D721Med (cell line): ENCODE measurements at regions not wholly inside any gene's neighbourhood (a gene's known extent, or its start where the extent isn't known, plus 50 kb on each side); places are given as distances from the start of the nearest gene placed in this dataset.

Experiments used
- DNase-seq: peaks from one replicate; pipeline ENCODE4 v3.0.0; 2011; ENCODE audit warnings: low spot score; ENCODE audit not compliant: insufficient read length
- FAIRE-seq: peaks from 2 replicates; lab custom pipeline; 2011; peaks lifted over from hg19 to GRCh38; lab: Jason Lieb, UNC
- TF ChIP-seq, protein P1 (sequence below): IDR thresholded peaks from 2 replicates; pipeline ENCODE4 v1.5.1; 2012; ENCODE audit warnings: mild to moderate bottlenecking, control low read depth; ENCODE audit not compliant: insufficient read depth; ENCODE audit errors: missing control alignments

DNA sequence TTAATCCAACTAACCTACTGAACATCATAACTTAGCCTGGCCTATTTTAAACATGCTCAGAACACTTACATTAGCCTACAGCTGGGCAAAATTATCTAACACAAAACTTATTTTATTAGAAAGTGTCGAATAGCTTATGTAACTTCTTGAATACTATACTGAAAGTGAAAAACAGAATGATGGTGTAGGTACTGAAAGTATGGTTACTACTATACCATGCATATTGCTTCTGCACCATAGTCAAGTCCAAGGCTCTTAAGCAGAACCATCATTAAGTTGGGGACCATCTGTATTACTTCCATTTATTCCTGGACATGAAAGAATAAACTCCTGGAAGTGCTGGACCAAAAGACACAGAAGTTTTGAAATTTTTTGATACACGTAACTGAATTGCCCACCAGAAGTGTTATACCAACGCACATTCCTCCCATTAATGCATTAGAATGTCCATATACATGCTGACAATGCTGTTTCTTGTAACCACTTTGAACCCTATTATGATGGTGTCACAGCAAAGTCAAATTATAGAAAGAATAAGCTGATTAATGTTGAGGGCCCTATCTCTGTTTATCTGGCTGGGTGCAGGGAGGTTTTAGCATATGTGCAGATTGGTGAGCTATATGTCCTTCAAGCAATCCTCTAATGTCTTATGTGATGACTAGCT lies 375.7 kb downstream of the ACTL7B start:
- TF ChIP-seq, protein P1, sequence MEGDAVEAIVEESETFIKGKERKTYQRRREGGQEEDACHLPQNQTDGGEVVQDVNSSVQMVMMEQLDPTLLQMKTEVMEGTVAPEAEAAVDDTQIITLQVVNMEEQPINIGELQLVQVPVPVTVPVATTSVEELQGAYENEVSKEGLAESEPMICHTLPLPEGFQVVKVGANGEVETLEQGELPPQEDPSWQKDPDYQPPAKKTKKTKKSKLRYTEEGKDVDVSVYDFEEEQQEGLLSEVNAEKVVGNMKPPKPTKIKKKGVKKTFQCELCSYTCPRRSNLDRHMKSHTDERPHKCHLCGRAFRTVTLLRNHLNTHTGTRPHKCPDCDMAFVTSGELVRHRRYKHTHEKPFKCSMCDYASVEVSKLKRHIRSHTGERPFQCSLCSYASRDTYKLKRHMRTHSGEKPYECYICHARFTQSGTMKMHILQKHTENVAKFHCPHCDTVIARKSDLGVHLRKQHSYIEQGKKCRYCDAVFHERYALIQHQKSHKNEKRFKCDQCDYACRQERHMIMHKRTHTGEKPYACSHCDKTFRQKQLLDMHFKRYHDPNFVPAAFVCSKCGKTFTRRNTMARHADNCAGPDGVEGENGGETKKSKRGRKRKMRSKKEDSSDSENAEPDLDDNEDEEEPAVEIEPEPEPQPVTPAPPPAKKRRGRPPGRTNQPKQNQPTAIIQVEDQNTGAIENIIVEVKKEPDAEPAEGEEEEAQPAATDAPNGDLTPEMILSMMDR, result no peak
- FAIRE-seq, result no peak
- no peak for DNase-seq

DNA sequence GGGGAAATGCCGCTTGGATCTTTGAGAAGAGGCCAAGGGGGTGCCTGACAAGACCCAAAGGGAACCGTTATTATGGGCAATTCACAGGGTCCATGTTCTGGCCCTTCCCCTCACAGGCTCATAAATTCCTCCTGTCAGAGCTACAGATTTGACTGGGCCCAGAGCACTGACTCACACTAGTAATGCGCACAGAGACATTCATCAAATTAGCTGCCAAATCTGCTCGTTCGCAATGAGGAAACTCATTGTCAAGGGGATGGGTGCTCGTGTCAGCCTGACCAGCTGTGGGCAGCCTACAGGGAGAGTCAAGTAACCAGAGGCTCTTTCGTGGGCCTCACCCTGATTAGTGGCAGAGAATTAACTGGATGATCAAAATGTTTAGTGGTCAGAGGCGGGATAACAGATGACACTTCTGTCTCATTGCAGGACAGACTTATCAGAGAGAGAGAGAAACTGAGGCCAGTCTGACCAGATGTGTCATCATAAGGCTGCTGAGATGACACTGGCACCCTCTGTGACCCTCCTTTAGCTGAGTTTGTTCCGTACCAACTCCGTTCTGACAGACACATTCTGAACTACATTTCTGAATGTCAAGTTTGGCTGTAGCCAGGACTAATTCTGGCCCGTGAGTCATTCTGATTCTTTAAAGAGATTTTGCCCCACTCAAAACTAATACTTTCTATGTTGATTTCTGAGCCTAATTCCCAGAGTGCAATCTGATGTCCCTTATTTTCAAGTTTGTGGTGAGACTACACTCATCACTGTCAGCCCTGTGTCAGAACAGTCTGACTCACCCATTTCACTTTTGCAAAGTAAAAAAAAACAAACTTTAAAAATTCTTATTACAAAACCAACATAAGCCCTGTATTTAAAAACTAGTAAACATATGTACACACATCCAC lies 377.1 kb downstream of the ACTL7B start:
- no peak for DNase-seq
- no peak for FAIRE-seq

DNA sequence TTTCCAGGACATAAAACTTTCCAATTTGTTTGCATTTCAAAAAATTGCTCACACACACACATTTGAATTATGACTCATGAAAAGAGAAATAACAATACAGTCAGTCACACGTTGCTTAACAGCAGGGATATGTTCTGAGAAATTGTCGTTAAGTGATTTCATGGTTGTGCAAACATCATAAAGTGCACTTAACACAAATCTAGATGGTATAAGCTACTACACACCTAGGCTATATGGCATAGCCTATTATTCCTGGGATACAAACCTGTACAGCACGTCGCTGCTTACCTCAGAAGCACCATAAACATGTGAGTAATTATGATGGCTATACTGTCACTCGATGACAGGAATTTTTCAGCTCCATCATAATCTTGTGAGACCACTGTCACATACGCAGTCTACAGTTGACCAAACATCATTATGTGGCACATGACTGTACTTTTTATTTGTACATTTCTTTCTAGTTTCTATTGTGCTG lies 378.2 kb downstream of the ACTL7B start:
- TF ChIP-seq, protein P1, result no peak
- no peak for DNase-seq
- no peak for FAIRE-seq

More for the DNA sequence above, 377.1 kb downstream of the ACTL7B start:
- TF ChIP-seq, protein P1, result no peak

DNA sequence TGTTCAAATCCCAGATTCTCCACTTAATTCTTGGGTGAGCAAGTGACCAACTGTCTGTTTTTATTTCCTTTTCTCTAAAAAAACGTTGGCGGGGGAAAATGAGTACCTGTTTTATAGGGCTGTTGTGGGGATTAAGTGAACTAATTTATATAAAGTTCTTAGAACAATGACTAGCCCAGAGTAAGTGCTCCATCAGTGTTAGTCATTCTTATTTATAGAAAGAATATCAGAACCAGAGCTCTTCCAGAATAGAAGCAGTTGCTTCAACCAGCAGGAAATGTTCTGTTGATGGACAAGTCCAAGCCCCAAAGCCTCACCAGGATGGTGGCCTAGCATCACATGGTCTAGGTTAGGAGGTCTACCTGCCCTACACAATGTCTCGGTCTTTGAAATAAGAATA lies 379.2 kb downstream of the ACTL7B start:
- FAIRE-seq, result no peak
- TF ChIP-seq, protein P1, result no peak
- DNase-seq, result no peak

DNA sequence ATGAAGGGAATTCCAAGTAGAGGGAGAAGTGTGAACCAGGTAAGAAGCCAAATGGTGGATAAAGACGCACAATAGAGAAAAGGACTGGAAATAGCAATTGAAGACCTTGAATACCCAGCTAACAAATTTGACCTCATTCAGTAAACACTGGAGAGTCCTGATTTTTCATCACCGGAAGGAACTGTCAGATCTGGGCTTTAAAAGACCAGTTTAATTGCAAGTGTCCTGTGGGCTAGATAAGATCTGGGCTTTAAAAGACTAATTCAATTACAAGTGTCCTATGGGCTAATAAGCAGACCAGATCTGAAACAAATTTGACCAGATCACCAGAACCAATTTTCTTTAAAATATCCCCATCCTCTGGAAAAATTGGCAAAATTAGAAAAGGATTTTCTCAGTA lies 380.0 kb downstream of the ACTL7B start:
- DNase-seq (no peak), FAIRE-seq (no peak)
- TF ChIP-seq, protein P1, result no peak

DNA sequence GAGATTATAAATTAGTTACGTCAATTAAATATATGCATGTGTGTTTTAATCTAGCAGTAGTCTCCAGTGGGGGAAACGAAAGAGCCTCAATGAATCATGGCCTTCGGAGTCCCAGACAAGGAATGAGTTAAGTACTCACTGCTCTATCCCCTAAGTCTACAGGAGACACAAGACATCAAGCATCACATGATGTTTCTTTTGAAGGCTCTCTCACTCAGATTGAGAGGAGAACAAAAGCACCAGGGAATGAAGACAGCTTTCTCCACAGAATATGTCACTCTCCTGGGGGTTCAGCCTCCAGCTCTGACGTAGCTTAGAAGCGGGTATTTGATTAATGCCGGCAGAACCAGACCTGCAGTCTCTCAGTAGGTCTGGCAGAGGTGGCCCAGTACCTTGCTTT lies 381.4 kb downstream of the ACTL7B start:
- TF ChIP-seq, protein P1, result no peak
- no peak for DNase-seq
- no peak for FAIRE-seq
